Hepatocyte (in vitro differentiated cells): ENCODE measurements at regions not wholly inside any gene's neighbourhood (a gene's known extent, or its start where the extent isn't known, plus 50 kb on each side); places are given as distances from the start of the nearest gene placed in this dataset.

Source experiments
- EZH2 ChIP-seq: fragments of 200-600 bp; sonication (generic); IDR thresholded peaks from 2 replicates; pipeline ENCODE4 v1.6.1; 2016; ENCODE audit warnings: antibody characterized with exemption, mild to moderate bottlenecking, borderline replicate concordance
- TF ChIP-seq, protein P1 (sequence below): fragments of 200-600 bp; sonication (generic); IDR thresholded peaks from 2 replicates; pipeline ENCODE4 v1.5.1; 2016; ENCODE audit warnings: antibody characterized with exemption, mild to moderate bottlenecking; ENCODE audit not compliant: poor library complexity

DNA sequence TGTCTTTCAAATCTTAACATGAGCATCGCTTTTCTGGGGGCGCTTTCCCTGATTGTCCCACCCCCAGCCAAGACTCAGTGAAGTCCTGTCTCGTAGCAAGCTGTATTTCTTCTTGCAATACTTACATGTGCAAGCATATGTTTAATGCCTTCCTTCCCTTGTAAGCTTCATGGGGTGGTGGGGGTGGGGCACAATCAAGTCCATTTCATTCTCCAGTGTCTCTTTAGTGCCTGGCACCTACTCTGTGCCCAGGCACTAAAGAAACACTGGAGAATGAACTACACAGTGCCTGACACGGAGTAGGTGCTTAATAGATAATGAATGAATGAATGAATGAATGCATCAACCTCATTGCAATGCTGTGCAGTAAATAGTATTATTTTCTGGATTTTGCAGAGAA is 143.1 kb downstream of the PLPP3 start:
- TF ChIP-seq, protein P1, sequence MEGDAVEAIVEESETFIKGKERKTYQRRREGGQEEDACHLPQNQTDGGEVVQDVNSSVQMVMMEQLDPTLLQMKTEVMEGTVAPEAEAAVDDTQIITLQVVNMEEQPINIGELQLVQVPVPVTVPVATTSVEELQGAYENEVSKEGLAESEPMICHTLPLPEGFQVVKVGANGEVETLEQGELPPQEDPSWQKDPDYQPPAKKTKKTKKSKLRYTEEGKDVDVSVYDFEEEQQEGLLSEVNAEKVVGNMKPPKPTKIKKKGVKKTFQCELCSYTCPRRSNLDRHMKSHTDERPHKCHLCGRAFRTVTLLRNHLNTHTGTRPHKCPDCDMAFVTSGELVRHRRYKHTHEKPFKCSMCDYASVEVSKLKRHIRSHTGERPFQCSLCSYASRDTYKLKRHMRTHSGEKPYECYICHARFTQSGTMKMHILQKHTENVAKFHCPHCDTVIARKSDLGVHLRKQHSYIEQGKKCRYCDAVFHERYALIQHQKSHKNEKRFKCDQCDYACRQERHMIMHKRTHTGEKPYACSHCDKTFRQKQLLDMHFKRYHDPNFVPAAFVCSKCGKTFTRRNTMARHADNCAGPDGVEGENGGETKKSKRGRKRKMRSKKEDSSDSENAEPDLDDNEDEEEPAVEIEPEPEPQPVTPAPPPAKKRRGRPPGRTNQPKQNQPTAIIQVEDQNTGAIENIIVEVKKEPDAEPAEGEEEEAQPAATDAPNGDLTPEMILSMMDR, result no peak
- TF ChIP-seq EZH2, result no peak
